Mesenteric fat pad (tissue), 1 donor: ENCODE measurements at regions not wholly inside any gene's neighbourhood (a gene's known extent, or its start where the extent isn't known, plus 50 kb on each side); places are given as distances from the start of the nearest gene placed in this dataset.

ENCODE experiments used
- DNase-seq: peaks from one replicate; pipeline ENCODE4 v3.0.0-alpha.2; 2020; ENCODE audit warnings: low spot score
- donor health status: DM: yes; HTN: yes; CAD: no.

DNA sequence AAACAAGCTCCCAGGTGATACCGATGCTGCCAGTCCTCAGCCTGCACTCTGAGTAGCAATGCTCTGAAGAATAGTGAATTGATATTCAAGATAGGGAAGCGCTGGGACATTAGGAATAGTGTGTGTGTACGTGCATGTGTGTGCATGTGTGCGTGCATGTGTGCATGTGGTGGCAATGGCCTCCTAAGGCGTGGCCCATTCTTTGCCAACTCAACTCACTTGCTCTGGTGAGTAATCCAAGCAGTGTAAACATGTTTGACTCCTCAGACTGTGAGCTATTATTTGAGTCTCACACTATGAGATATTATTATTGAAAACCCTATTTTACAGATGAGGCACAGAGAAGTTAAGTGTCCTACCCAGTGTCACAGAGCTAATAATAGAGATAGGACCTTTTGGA lies 186.6 kb downstream of the RAB11FIP2 start:
- DNase-seq = no peak

DNA sequence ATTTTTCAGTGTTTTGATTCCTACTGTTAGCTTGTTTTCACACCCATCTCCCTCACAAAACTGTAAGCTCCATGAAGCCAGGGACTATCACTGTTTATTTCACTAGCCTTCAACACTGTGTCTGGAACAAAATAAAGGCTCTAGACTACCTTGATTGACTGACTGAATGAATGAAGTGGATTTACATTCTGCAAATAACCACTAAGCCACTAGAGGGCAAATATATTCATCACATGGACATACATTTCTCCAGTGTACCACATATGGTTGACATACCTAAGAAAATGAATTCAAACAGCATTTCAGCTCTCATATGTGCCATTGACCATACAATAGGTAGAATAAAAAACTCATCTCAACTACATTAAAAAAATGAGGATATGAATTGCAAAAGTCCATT lies 185.9 kb downstream of the RAB11FIP2 start:
- no peak for DNase-seq

DNA sequence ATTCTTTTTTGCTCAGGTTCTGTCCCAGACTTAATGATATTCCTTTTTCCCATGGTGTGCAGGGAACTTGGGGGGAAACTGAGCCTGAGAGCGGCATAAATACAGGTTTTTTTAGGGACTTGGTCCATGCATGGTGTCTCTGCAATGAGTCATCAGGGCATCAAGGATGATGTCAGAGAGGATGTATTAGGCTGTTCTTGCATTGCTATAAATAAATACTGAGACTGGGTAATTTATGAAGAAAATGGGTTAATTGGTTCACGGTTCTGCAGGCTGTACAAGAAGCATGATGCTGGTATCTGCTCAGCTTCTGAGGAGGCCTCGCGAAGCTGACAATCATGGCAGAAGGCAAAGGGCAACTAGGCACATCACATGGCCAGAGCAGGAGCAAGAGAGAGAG lies 185.4 kb downstream of the RAB11FIP2 start:
- no peak for DNase-seq

DNA sequence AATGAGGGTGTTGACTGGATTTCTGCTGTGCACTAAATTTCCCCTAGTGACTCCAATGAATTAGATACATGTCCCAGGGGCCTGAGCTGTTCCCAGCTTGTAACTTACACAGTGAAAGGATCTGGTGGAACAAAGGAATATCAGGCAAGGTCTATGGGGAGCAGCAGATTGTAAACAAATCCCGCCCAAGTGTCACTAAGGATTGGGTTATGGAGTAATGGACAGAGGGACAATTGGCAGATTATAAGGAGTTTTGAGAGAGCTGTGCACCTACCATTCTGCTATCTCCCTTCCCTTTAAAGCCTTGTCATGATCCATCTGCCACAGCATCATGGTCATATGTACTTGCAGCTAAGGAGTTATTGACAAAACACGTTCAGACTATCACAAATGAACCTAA lies 183.0 kb downstream of the RAB11FIP2 start:
- DNase-seq = no peak

DNA sequence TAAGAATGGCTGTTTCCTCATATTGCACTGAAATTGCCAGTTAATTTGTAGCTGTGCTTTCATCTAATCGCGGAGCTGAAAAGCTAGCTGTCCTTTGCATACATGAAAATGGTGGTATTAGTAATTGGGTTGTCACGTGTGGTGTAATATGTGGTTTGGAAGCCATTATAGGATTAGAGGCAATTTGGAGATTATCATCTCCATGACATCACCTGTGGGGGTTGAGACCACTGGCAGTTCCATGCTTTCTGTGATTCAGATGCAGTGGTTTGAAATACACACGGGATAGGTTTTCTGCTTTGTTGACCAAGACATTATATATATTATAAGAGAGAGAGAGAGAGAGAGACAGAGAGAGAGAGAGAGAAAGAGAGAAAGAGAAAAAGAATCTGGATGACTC lies 180.8 kb downstream of the RAB11FIP2 start:
- DNase-seq = no peak

DNA sequence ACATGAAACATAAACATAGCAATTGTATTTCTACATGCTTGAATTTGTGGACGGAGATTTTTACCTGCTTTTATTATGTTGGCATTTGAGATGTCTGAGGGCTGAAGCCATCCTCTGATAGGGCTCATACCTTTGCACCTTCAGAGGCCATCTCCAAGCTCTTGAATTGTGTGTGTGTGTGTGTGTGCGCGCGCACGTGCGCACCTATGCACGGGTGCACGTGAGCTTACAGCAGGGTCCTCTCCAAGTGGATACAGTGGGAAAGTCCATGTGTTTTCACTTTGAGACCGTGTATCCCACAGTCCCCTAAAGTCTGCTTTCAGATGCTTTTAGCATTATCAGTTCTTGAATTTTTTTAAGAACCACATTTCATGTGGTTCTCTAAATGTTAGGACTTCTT lies 178.6 kb downstream of the RAB11FIP2 start:
- DNase-seq = no peak

DNA sequence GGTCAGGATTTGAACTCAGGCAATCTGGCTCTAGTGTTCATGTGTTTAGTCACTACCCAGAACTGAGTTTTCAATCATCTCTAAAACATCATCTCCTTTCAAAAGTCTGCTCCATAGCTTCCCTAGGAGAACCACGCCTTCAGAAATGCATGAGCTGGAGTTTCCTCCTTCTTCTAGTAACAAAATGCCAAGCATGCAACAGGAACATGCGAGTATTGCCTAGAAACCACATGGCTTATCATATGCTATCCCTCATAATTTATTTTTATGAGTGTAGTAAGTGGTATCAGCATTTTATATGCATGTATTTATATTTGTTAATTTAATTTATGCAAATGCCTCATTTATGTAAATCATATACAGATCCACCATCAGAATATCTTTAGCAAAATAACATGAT lies 170.9 kb downstream of the RAB11FIP2 start:
- DNase-seq = no peak

DNA sequence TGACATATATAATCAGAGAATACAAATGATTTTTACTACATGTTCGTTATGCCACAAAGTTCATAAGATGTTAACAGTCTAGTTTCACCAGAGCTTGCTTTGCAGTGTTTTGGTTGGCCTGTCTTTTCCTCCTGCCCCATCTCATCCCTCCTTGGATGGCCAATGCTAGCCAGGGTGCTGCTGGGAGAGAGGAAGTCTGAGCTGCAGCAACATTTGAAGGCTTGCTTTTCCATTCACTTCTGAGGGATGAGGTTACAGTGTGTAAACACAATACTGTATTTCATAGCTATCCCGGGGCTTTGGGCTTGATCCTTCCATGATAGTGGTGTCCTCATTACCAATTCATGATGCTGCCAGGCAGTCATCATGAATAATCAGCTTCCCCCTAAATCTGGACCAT lies 170.5 kb downstream of the RAB11FIP2 start:
- no peak for DNase-seq

DNA sequence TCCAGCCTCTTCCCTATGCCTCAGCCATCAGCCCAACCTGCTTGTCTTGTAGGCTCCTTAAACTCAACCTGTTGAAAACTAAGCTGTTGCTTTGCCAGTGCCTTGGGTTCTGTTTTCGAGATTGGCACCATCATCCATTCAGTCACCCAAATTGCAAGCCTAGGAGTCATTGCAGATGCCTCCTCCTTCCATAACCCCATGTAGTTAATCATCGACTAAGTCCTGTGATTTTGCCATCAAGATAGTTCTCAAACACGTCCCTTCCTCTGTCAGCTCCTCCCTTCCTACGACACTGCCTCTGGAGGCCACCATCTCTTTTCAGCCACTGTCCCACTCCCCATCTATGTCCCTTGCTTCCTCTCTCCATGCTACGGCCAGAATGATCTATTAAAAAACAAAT lies 168.1 kb downstream of the RAB11FIP2 start:
- DNase-seq = no peak

DNA sequence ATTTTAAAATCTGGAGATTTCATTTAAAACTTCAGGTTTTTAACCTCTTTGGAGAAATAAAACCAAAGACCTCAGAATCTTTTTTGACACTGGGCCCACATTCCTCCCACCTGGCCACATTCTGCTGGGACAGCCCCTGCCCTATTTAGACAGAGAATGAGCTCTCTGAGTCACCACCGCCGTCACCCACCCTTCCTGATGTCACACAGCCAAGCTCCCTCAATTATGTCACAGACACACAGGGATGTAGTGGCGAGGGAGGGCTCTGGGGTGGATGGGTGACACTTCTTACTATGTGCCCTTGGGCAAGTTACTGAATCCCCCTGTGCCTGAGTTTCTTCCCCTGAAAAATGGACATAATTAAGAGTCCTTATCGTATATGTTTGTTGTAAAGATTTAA lies 162.6 kb downstream of the RAB11FIP2 start:
- DNase-seq = no peak

DNA sequence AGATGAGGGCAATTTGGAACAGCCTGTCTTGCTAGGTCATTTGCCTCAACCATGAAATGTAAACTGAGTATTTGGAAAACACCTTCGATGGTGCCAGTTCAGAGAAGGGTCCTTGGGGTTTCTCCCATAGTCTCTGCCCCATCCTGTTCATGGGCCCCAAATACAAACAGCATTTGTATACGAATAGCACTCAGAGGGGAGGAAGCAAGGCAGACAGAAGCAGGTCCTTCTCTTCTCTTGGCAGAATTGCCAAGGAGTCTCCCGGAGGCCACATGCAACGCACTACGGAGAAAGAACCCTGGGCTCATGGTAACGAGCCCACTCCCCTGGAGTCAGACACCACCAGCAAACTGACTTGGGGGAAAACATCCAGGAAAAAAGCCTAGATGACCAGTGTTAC lies 162.1 kb downstream of the RAB11FIP2 start:
- no peak for DNase-seq

DNA sequence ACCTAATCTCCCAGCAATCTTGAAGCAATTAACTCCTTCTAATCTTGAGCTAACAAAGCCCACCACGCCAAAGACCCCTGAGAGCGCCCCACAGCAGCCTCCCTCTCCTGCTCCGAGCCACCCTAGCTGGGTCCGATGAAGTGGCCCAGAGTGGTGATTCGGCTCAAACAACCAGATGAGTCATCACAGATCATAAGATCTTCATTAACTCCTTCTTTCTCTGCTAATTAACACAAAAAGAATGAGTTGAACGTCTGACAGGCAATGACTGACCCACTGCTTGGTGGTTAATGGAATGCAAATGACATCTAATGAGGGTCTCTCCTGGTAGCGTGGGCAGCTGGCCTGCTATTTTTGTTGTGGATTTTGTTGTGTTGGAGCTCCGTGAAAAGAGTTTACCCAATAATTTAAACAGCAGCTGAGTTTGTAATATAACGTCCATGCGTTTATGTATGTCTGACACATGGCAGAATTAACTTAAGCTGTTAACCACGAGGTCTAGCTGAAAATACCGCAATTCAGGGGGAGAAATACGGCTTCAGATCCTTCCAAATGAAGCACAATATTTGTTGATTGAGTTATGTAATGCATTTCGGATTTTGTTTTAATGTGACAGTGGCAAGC lies 161.4 kb downstream of the RAB11FIP2 start:
- no peak for DNase-seq

DNA sequence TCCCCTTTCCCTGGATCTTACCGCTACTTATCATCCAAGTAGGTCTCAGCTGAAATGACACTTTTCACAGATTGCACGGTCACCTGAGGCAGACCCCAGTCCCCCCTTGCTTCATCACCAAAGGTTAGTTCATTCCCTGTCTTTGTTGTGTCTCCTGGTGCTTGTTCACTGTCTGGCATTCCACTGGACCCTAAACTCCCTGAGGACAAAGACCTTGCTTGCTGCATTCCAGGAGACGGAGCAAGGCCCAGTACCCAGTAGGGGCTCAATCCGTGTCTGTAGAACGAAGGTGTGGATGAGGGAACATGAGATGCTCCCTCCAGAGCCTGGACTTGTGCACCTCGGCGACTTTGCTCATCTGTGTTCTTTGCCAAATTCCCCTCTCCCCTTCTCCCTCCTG lies 160.0 kb downstream of the RAB11FIP2 start:
- DNase-seq = no peak

DNA sequence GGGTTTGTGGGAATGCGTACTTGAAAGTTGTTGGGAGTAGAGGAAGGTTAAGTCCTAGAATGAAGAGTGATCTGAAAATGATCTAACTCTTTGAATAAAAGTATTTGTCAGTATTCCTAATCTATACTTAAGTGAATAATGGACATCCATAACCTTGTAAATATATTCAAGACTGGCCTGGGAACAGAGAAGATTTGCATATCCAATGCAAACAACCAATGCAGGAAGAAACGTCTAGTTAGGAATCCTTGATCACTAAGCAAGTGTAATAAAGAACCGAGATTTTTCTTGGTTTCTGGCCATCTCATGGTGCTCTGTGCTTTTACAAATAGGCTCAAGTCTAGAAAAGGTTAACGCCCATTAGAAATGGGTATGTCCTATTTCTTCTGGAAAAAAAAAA lies 157.1 kb downstream of the RAB11FIP2 start:
- no peak for DNase-seq

DNA sequence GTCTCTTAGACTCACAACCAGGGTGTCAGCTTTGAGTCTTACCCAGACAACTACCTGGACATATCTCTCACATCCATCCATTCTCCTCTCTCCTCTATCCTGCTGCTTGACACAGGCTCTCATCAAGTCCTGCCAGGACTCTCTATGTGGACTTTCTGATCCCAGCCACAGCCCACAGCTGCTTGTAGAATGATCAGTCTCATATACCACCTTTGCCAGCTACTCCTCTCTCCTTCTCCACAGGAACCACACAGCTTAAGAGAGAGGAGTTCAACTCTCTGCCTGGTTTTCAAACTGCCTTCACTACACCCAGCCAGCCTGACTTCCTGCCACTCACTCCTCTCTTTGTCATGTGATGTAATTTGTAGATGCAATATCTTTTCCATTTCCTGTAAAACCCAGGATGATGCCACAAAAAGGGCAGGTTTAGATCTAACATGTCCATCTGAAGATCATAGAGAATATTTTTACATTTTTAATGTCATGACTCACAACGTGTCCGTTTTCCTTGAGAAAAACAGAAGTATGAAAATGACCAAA lies 154.0 kb downstream of the RAB11FIP2 start:
- no peak for DNase-seq

DNA sequence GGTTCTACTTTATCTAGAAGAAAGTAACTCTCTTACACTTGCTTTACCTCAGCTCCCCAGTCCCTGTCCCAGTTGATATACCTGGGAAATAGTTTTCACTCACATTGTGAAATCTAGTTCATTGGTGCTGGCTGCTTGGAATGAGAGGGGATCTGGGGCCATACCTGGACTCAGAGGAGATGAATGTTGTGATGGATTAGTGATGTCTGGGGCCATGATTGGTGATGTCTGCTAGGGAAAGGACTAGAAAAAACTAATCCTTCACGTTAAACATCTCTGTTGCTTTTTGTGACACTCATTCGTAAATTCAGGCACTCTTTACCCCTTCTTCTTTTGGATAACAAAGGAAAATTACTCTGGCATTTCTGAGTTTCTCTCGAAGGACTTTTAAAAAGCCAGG lies 152.4 kb downstream of the RAB11FIP2 start:
- no peak for DNase-seq

DNA sequence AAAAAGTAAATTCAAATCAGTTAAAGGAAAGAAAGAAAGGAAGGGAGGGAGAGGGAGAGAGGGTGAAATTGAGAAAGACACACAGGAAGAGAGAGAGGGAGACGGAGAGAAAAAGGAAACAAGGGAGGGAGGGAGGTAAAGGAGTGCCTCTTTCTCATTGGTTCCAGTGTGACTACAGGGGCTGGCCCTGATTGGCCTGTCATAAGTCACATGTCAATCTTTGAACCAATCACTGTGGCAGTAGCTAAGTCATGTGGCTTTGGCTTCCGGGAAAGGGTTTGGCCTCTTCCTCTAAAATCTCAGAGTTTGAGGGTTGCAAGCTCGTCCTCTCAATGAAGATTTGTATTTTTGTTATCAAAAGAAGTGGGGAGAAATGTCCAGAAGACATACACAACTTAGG lies 150.2 kb downstream of the RAB11FIP2 start:
- DNase-seq = no peak

DNA sequence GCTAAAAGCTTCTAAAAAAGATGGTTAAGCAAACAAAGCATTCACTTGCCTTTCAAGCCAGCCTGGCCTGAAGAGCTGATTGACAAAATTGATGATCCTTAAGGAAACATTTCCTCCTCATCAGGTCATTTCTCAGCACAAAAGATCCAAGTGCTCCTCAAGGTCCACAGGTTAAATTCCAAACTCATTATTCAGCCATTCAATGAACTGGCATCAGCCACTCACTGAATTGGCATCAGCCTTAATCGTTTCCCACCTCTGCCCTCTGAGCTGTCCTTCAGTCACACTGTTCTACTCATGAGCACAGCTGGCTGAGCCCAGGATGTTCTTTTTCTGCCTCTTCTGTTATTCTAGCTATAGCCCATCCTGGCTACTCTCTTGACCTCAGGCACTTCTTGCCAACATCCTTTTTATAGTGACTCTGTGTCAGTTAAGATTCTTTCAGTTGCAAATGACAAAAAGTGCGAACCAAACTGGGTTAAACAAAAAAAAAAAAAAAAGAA lies 147.5 kb downstream of the RAB11FIP2 start:
- DNase-seq = no peak

DNA sequence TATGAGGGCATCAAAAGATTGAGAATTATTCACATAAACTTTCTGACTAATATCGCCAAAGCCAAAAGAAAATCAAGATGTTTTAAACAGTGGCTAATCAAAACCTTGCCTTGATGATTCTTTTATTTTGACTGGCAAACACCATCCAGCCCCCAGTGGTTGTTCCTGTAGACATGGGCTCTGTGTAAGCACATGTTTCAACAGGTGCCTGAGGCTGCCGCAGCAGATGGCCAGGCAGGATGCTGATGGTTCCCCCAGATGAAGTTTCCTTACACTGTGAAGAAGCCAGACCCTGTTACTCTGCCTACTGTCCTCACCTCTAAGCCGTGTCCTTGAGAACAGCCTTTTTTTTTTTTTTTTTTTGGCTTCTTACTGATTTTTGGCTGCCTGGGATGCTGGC lies 146.5 kb downstream of the RAB11FIP2 start:
- no peak for DNase-seq

DNA sequence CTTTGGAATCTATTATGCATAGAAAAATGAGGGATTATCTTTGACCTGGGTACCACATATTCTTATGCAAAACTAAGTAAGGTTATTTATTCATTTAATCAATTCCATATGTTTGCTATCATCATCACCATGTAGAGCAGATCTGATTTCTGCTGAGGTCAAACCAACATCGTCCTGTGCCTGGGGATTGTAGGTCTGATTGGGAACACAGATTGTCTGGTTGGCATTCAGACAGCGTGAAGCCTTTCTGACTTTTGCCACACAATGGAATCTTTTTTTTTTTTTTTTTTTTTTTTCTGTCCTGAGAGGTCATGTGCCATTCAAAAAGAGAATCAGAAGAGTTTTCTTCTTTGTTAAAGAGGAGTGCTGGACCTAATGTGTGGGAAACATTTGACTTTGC lies 142.9 kb downstream of the RAB11FIP2 start:
- no peak for DNase-seq

DNA sequence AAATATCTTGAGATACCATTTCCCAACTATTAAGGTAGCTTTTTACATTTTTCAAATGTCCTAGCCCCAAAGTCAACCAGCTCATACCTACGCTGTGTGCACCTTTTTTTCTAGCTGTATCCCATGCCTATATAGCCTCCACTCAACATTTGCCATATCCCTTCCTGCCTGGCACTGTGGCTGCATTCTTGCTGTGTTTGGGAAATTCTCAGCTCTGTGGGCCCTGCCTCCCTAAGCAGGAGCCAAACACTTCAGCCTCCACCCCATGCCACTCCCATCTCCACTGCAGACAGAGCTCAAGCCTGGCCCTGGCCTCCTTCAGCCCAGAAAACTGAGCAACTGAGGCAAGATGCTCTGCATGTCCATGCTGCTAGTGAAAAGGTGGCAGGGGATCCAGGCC lies 141.3 kb downstream of the RAB11FIP2 start:
- DNase-seq = no peak

DNA sequence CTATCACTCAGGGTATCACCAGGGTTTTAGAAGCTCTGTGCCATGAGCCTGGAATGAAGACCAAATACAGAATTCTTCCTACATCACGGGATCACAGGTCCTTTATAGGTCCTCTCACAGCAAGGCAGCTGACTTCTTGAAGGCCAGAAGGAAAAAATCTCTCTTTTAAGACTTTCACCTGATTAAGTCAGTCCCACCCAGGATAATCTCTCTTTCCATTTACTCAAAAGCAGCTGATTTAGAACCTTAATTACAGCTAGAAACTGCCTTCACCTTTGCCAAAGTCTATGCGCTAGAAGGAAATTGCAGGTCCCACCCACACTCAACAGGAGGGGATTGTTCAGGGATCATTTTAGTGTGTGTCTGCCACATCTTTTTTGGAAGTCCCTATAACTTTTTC lies 135.1 kb downstream of the RAB11FIP2 start:
- no peak for DNase-seq

DNA sequence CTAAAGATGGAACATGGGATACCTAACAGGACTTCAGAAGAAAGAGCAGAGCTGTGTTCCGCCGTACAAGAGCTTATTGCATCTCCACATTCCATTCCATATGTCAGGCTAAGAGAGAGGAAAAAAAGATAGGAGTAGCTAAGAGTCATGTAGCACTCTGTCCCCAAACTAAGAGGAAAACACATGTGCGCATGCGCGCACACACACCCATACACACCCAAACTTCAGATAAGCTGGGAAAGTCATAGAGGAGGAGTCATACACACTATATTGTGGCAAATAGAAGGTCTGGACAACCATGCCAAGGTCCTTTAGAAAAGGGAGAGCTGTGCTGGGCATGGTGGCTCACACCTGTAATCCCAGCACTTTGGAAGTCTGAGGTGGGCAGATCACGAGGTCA lies 132.4 kb downstream of the RAB11FIP2 start:
- no peak for DNase-seq

DNA sequence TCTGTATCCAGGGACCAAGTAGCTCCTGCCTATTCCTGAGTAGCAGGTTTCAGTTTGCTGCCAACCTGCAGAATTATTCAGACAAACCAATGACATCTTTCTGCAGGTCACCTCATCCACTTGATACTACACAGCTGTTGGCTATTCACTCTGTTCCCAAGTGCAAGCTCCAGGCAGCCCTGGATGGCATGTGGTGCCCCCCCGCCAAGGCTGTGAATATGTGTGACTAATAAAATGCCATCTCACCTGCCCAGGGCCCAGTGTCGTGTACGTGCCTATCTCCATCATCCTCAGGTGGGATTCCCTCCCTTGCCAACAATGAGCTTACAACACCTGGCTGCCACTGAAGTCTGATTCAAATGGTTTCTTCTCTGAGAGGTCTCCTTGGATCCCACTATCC lies 125.8 kb downstream of the RAB11FIP2 start:
- no peak for DNase-seq
